ENCODE measurements at regions not wholly inside any gene's neighbourhood (a gene's known extent, or its start where the extent isn't known, plus 50 kb on each side); places are given as distances from the start of the nearest gene placed in this dataset.
A peak's percentile ranks its signal among the peaks of the same experiment; 100 is the strongest.

DNA sequence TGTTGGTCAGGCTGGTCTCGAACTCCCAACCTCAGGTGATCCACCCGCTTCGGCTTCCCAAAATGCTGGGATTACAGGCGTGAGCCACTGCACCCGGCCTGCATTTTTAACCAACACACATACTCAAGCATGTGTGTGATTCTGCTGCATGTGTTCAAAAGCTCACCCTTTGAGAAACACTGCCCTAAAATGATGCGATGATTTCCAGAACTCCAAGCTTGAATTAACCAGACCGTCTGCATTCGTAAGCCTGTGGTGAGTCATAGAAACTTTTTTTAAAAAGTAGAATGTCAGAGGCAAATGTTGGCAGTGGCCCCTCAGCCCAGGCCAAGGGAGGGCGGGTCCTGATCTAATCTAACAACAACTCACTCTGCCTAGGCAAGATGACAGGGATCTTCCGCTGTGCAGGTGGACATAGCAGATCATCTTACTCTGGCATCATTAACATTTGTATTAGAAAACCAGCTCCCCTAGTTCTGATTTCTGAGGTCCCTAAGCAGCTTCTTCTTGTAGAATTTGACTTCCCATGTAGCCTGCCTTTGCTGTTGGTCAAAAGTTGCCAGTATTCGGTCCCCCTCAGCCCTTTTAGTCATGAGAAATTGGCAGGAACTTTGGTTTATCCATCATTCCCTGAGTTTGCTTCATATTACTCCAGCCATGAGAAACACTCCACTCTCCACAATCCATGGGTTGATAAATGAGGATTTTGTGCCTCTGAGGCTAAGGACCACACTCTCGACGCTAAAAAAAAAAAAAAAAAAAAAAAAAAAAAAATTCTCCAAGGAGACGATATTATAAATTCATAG, 190.4 kb downstream of the SKIDA1 start:
- Histone ChIP-seq H3K18ac (ENCODE audit: extremely low read depth, low read length) (peak overlapping the region; percentile 32; the same call in 1 of the 2 replicates), H4K5ac (ENCODE audit: insufficient read length, low read depth, low read length) (no peak overlapping the region), H3K4me2 (ENCODE audit: insufficient read depth in 1 of 2, low read depth in 2 of 2, low read length in 2 of 2) (0 out of 4 replicates have a peak overlapping the region, but pooled peaks of 1 of the 2 experiments have one; percentile 3), H3K27ac (ENCODE audit: low read depth, low read length) (no peak overlapping the region), H3K27me3 (replicated peaks in 1 of 4; ENCODE audit: control insufficient read depth in 3 of 4, extremely low read depth in 1 of 4, insufficient read depth in 3 of 4, low read length in 3 of 4) (no peaks in the 10 kb centered on the region), H3K14ac (ENCODE audit: insufficient read length) (no peak overlapping the region), H2BK120ac (replicated peaks; ENCODE audit: low read depth, low read length) (no peak overlapping the region), H2BK15ac (ENCODE audit: low read length) (no peak overlapping the region), H3K36me3 (ENCODE audit: control insufficient read depth in 2 of 4, insufficient read depth in 4 of 4, low read length in 3 of 4) (no peaks in the 10 kb centered on the region), H3K79me1 (ENCODE audit: low read depth, low read length) (no peaks in the 10 kb centered on the region), H3K4me3 (ENCODE audit: extremely low read depth in 1 of 4, insufficient read depth in 2 of 4, low read depth in 3 of 4, low read length in 4 of 4) (no peak overlapping the region), H3K79me2 (ENCODE audit: control insufficient read depth in 1 of 2, insufficient read depth in 2 of 2, low read length in 2 of 2) (no peaks in the 10 kb centered on the region), H3K4me1 (replicated peaks in 1 of 4; ENCODE audit: control insufficient read depth in 3 of 4, insufficient read depth in 4 of 4, low read length in 3 of 4) (peaks cover 5 to 11% (median 8%) of the 10 kb centered on the region in 4 experiments), H3K23me2 (ENCODE audit: low read depth, low read length) (no peaks in the 10 kb centered on the region), H4K20me1 (replicated peaks in 1 of 2; ENCODE audit: control insufficient read depth in 1 of 2, insufficient read depth in 2 of 2, low read length in 2 of 2) (no peaks in the 10 kb centered on the region), H4K91ac (replicated peaks; ENCODE audit: insufficient read length, low read length) (no peak overlapping the region), H3K56ac (replicated peaks; ENCODE audit: insufficient read length, low read depth, low read length) (no peak overlapping the region), H2BK5ac (ENCODE audit: low read depth, low read length) (0 out of 2 replicates have a peak overlapping the region, but pooled peaks have one; percentile 4), H4K8ac (ENCODE audit: extremely low read depth, insufficient read depth, low read length) (no peak overlapping the region), H2BK20ac (ENCODE audit: low read length) (peak overlapping the region; percentile 75; the same call in 1 of the 2 replicates), H3K9me3 (ENCODE audit: insufficient read depth in 2 of 2, low read depth in 1 of 2, low read length in 1 of 2) (no peaks in the 10 kb centered on the region), H3K9ac (replicated peaks in 1 of 4; ENCODE audit: extremely low read depth in 1 of 4, low read depth in 3 of 4, low read length in 3 of 4) (no peak overlapping the region), H2AK5ac (ENCODE audit: low read depth, low read length) (no peak overlapping the region; the same call in 1 of the 2 replicates), H2BK12ac (ENCODE audit: low read depth, low read length) (peak overlapping the region; percentile 85), H3K23ac (ENCODE audit: insufficient read length) (no peak overlapping the region), H3K4ac (replicated peaks; ENCODE audit: insufficient read length, low read depth, low read length) (no peak overlapping the region), H2AFZ (ENCODE audit: low read length) (no peak overlapping the region)
- POLR2A ChIA-PET (ENCODE audit: partially characterized antibody) = no interaction called here
- DNase-seq (ENCODE audit: low read depth in 1 of 2, low spot score in 2 of 2) (no peak), FAIRE-seq (no peak)
- CTCF ChIA-PET (ENCODE audit: partially characterized antibody) = interaction anchor here (0.6 to 1.4 kb wide), 7 partner anchors 10 to 159 kb away, joined by 3 to 4 read pairs (median 3); no protein-coding TSS in a partner anchor
- WGBS, 2 experiments (ENCODE audit: extremely low coverage in 1 of 2, insufficient coverage in 1 of 2, insufficient read length in 1 of 2, insufficient replicate concordance in 2 of 2, low coverage in 1 of 2, low lambda C conversion rate in 2 of 2, missing lambda C conversion rate in 1 of 2) = 79% methylated on average over 13 of the region's 14 CpGs; no CpG with 5 or more reads in 1 of the 2 experiments
